HFFc6 (cell line): ENCODE measurements at regions not wholly inside any gene's neighbourhood (a gene's known extent, or its start where the extent isn't known, plus 50 kb on each side); places are given as distances from the start of the nearest gene placed in this dataset.
"Not testable (repeated sequence)": the region's sequence is repeated elsewhere in the genome, so short reads cannot be mapped to it uniquely, and the experiment has no call there.

ENCODE experiments used
- DNase-seq: peaks from one replicate; pipeline ENCODE4 v3.0.0-alpha.2; 2018
- H3K27ac Mint-ChIP-seq: 2 replicates; pipeline ENCODE4 v1.8.0; 2020; ENCODE audit warnings: mild to moderate bottlenecking, mixed read lengths
- H3K27me3 Mint-ChIP-seq: 2 replicates; pipeline ENCODE4 v1.8.0; 2021; ENCODE audit warnings: mild to moderate bottlenecking, moderate library complexity, mixed read lengths; ENCODE audit not compliant: insufficient read depth
- H3K36me3 Mint-ChIP-seq: 2 replicates; pipeline ENCODE4 v1.8.0; 2021; ENCODE audit warnings: low read depth, mixed read lengths
- H3K4me1 Mint-ChIP-seq: 2 replicates; pipeline ENCODE4 v1.8.0; 2020; ENCODE audit warnings: low read depth, mixed read lengths
- H3K4me3 Mint-ChIP-seq: 2 replicates; pipeline ENCODE4 v1.8.0; 2020; ENCODE audit warnings: mild to moderate bottlenecking, moderate library complexity, mixed read lengths
- H3K9me3 Mint-ChIP-seq: 2 replicates; pipeline ENCODE4 v1.8.0; 2020; ENCODE audit warnings: mild to moderate bottlenecking, mixed read lengths
- CTCF ChIP-seq: fragments of 200-600 bp; sonication (generic); IDR thresholded peaks from 2 replicates; pipeline ENCODE4 v1.5.0; 2021; ENCODE audit warnings: antibody characterized with exemption, mild to moderate bottlenecking

- Mint-ChIP-seq H3K27ac (no peak overlapping the region), H3K4me1 (peaks cover 15% of the 10 kb centered on the region), H3K9me3 (peaks cover 14% of the 10 kb centered on the region), H3K36me3 (peaks cover 8% of the 10 kb centered on the region; the same call in 1 of the 2 replicates), H3K27me3 (peaks cover 2% of the 10 kb centered on the region), H3K4me3 (no peak overlapping the region)
- no peak for DNase-seq
- no peak for TF ChIP-seq CTCF
Measured at GRCh38 chr3:106530367-106530766, 661.6 kb upstream of the CBLB start.

GRCh38 chr3:106531771-106532329 lies 663.0 kb upstream of the CBLB start:
- H3K4me3 Mint-ChIP-seq, H3K27me3 Mint-ChIP-seq, DNase-seq, H3K27ac Mint-ChIP-seq: not testable (repeated sequence)
- Mint-ChIP-seq H3K9me3 (peaks cover 19% of the 10 kb centered on the region), H3K36me3 (peaks cover 12% of the 10 kb centered on the region), H3K4me1 (peaks cover 15% of the 10 kb centered on the region)

- TF ChIP-seq CTCF = no peak
- Mint-ChIP-seq H3K9me3 (peaks cover 13% of the 10 kb centered on the region), H3K27me3 (peaks cover 2% of the 10 kb centered on the region), H3K4me1 (peaks cover 15% of the 10 kb centered on the region), H3K36me3 (peaks cover 17% of the 10 kb centered on the region), H3K27ac (no peak overlapping the region), H3K4me3 (no peak overlapping the region)
- no peak for DNase-seq
Measured at GRCh38 chr3:106533093-106533787, 664.4 kb upstream of the CBLB start.

- Mint-ChIP-seq H3K9me3 (peaks cover 16% of the 10 kb centered on the region), H3K4me1 (peaks cover 15% of the 10 kb centered on the region), H3K4me3 (no peak overlapping the region), H3K27me3 (peaks cover 2% of the 10 kb centered on the region), H3K27ac (peak overlapping the region; percentile 16; the same call in 1 of the 2 replicates), H3K36me3 (peaks cover 17% of the 10 kb centered on the region)
- no peak for DNase-seq
- no peak for TF ChIP-seq CTCF
Measured at GRCh38 chr3:106533788-106534160, 665.0 kb upstream of the CBLB start.

GRCh38 chr3:106534206-106534605 lies 665.4 kb upstream of the CBLB start:
- no peak for TF ChIP-seq CTCF
- Mint-ChIP-seq H3K36me3 (peaks cover 17% of the 10 kb centered on the region), H3K4me3 (no peak overlapping the region), H3K27me3 (peaks cover 2% of the 10 kb centered on the region), H3K27ac (peak overlapping the region; percentile 16; the same call in 1 of the 2 replicates), H3K4me1 (peaks cover 15% of the 10 kb centered on the region), H3K9me3 (peaks cover 16% of the 10 kb centered on the region)
- DNase-seq = peak; percentile 25

- Mint-ChIP-seq H3K27ac (no peak overlapping the region), H3K36me3 (peaks cover 13% of the 10 kb centered on the region), H3K4me1 (peaks cover 9% of the 10 kb centered on the region), H3K4me3 (no peak overlapping the region), H3K27me3 (no peaks in the 10 kb centered on the region), H3K9me3 (peaks cover 13% of the 10 kb centered on the region; the same call in 1 of the 2 replicates)
- no peak for DNase-seq
- no peak; the same call in 1 of the 2 replicates for TF ChIP-seq CTCF
Measured at GRCh38 chr3:106540743-106541142, 671.9 kb upstream of the CBLB start.
